Stimulated activated CD4-positive, alpha-beta T cell treated with anti-CD3 and anti-CD28 coated beads, Interleukin-1b, Interleukin-23, amount 100 ng/mL, for 24 hours (primary cell): ENCODE measurements at regions not wholly inside any gene's neighbourhood (a gene's known extent, or its start where the extent isn't known, plus 50 kb on each side); places are given as distances from the start of the nearest gene placed in this dataset.
"Not testable (repeated sequence)": the region's sequence is repeated elsewhere in the genome, so short reads cannot be mapped to it uniquely, and the experiment has no call there.

Experiments
- DNase-seq, 4 experiments: peaks; one replicate each; pipeline ENCODE4 v3.0.0-alpha.2; 2020; ENCODE audit warnings: low read depth in 4 of 4, low spot score in 1 of 4

- no peak for DNase-seq
Measured at GRCh38 chr13:75180805-75181455, 301.0 kb downstream of the TBC1D4 start.

- DNase-seq, result no peak
Measured at GRCh38 chr13:75178436-75178835, 303.5 kb downstream of the TBC1D4 start.

GRCh38 chr13:75175575-75175974, 306.4 kb downstream of the TBC1D4 start:
- no peak for DNase-seq

- DNase-seq, result not testable (repeated sequence)
Measured at GRCh38 chr13:75175097-75175496, 306.9 kb downstream of the TBC1D4 start.

GRCh38 chr13:75174481-75174880, 307.5 kb downstream of the TBC1D4 start:
- DNase-seq, result no peak

GRCh38 chr13:75173457-75174356, 308.3 kb downstream of the TBC1D4 start:
- no peak for DNase-seq

GRCh38 chr13:75170311-75170710, 311.7 kb downstream of the TBC1D4 start:
- no peak for DNase-seq

- no peak for DNase-seq
Measured at GRCh38 chr13:75165543-75166230, 316.3 kb downstream of the TBC1D4 start.

GRCh38 chr13:75161804-75162203, 320.2 kb downstream of the TBC1D4 start:
- no peak for DNase-seq

GRCh38 chr13:75160984-75161383, 321.0 kb downstream of the TBC1D4 start:
- DNase-seq, result no peak

- DNase-seq, result no peak
Measured at GRCh38 chr13:75154331-75154730, 327.6 kb downstream of the TBC1D4 start.

GRCh38 chr13:75153834-75154233, 328.1 kb downstream of the TBC1D4 start:
- DNase-seq, result no peak

- DNase-seq, result no peak
Measured at GRCh38 chr13:75153386-75153785, 328.6 kb downstream of the TBC1D4 start.

GRCh38 chr13:75151081-75151643, 330.8 kb downstream of the TBC1D4 start:
- DNase-seq, result no peak

GRCh38 chr13:75149776-75150175, 332.2 kb downstream of the TBC1D4 start:
- DNase-seq, result no peak

GRCh38 chr13:75147946-75148345, 334.0 kb downstream of the TBC1D4 start:
- no peak for DNase-seq

- DNase-seq, result no peak
Measured at GRCh38 chr13:75146436-75146835, 335.5 kb downstream of the TBC1D4 start.

GRCh38 chr13:75145927-75146326, 336.0 kb downstream of the TBC1D4 start:
- no peak for DNase-seq

- no peak for DNase-seq
Measured at GRCh38 chr13:75139291-75139690, 342.7 kb downstream of the TBC1D4 start.

GRCh38 chr13:75137911-75138571, 343.9 kb downstream of the TBC1D4 start:
- no peak for DNase-seq

GRCh38 chr13:75136151-75136550, 345.8 kb downstream of the TBC1D4 start:
- no peak for DNase-seq
